GM12878 (cell line): ENCODE measurements at regions not wholly inside any gene's neighbourhood (a gene's known extent, or its start where the extent isn't known, plus 50 kb on each side); places are given as distances from the start of the nearest gene placed in this dataset.

Experiments
- ATAC-seq: fragments of 200-7000 bp; cut with Tn5 transposase; 3 replicates; pipeline ENCODE4 v1.9.1; 2020; ENCODE audit warnings: mild to moderate bottlenecking, moderate library complexity
- BruUV-seq: library from RNA; stranded (reverse); fragments of 400-500 nt; replicated peaks from 2 replicates; lab custom pipeline; 2021; lab: Mats Ljungman, UMichigan
- CTCF ChIA-PET: fragments of 300-600 bp; sonication (Branson Sonifier 250); formaldehyde crosslinking; extraction: SDS; loops from one replicate; lab custom pipeline; 2021; ENCODE audit warnings: inconsistent platforms; lab: Yijun Ruan, JAX
- POLR2A ChIA-PET: fragments of 350-600 bp; formaldehyde crosslinking; extraction: SDS; loops from one replicate; lab custom pipeline; 2021; ENCODE audit warnings: inconsistent platforms; lab: Charles Lee
- RAD21 ChIA-PET: fragments of 300-600 bp; sonication (Branson Sonifier 250); formaldehyde crosslinking; loops from one replicate; lab custom pipeline; 2023; ENCODE audit warnings: antibody characterized with exemption; ENCODE audit not compliant: unreplicated experiment; lab: Charles Lee
- SMC1A ChIA-PET: fragments of 300-600 bp; sonication (Branson Sonifier 250); formaldehyde crosslinking; loops from one replicate; lab custom pipeline; 2023; ENCODE audit not compliant: unreplicated experiment, uncharacterized antibody; lab: Charles Lee
- DNase-seq: peaks from one replicate; pipeline ENCODE4 v3.0.0-alpha.2; 2011; ENCODE audit warnings: low read depth, low spot score
- FAIRE-seq: peaks from 3 replicates; lab custom pipeline; 2011; peaks lifted over from hg19 to GRCh38; lab: Jason Lieb, UNC
- H2AFZ ChIP-seq: 2 replicates; pipeline ENCODE4 v1.6.0; 2011; ENCODE audit warnings: low read depth, low read length, control low read depth; ENCODE audit not compliant: control insufficient read depth
- H3K27ac ChIP-seq: 2 replicates; pipeline ENCODE4 v1.5.1; 2011; ENCODE audit warnings: control low read depth; ENCODE audit not compliant: control insufficient read depth, insufficient read depth
- H3K27me3 ChIP-seq, 2 experiments: replicated peaks in 1 of 2; 2 replicates each; pipeline versions ENCODE4 v1.6.0 to v1.6.1; 2011; ENCODE audit warnings: low read length in 1 of 2; ENCODE audit not compliant: control insufficient read depth in 2 of 2, insufficient read depth in 2 of 2
- H3K36me3 ChIP-seq, 2 experiments: 2 replicates each; pipeline ENCODE4 v1.5.1; 2011; ENCODE audit warnings: low read length in 1 of 2; ENCODE audit not compliant: control insufficient read depth in 2 of 2, insufficient read depth in 2 of 2
- H3K4me1 ChIP-seq: 2 replicates; pipeline ENCODE4 v1.6.1; 2011; ENCODE audit warnings: mild to moderate bottlenecking, low read length, moderate library complexity, mixed read lengths; ENCODE audit not compliant: control insufficient read depth, insufficient read depth
- H3K4me2 ChIP-seq: 2 replicates; pipeline ENCODE4 v1.6.0; 2011; ENCODE audit warnings: control low read depth; ENCODE audit not compliant: control insufficient read depth, insufficient read depth
- H3K4me3 ChIP-seq: fragments of 200-600 bp; sonication (generic); 2 replicates; pipeline ENCODE4 v1.5.1; 2016
- H3K79me2 ChIP-seq: 2 replicates; pipeline ENCODE4 v1.6.0; 2011; ENCODE audit warnings: low read length; ENCODE audit not compliant: control insufficient read depth, insufficient read depth
- H3K9ac ChIP-seq: 2 replicates; pipeline ENCODE4 v1.8.0; 2011; ENCODE audit warnings: low read length, control low read depth, mixed read lengths; ENCODE audit not compliant: control insufficient read depth, insufficient read depth
- H3K9me3 ChIP-seq: replicated peaks from 3 replicates; pipeline ENCODE4 v1.5.1; 2011; ENCODE audit warnings: mild to moderate bottlenecking, low read length; ENCODE audit not compliant: control insufficient read depth, insufficient read depth
- H4K20me1 ChIP-seq: 2 replicates; pipeline ENCODE4 v1.6.0; 2011; ENCODE audit not compliant: control insufficient read depth, insufficient read depth
- CBX5 ChIP-seq: sonication (generic); IDR thresholded peaks from 2 replicates; pipeline ENCODE4 v1.6.1; 2016; ENCODE audit warnings: low read depth, moderate library complexity, mild to moderate bottlenecking, inconsistent platforms
- CEBPZ ChIP-seq: fragments of 150-350 bp; IDR thresholded peaks from 2 replicates; pipeline ENCODE4 v1.6.1; 2016; ENCODE audit warnings: low read depth, low read length
- HCFC1 ChIP-seq: fragments of 150-350 bp; IDR thresholded peaks from 2 replicates; pipeline ENCODE4 v1.6.1; 2014; ENCODE audit warnings: low read length
- MEF2B ChIP-seq: fragments of 450-650 bp; IDR thresholded peaks from 2 replicates; pipeline ENCODE4 v1.6.1; 2018; ENCODE audit warnings: mild to moderate bottlenecking, moderate library complexity; ENCODE audit not compliant: partially characterized antibody, poor library complexity, severe bottlenecking
- NR2C1 ChIP-seq: fragments of 450-650 bp; IDR thresholded peaks from 2 replicates; pipeline ENCODE4 v1.6.1; 2017; ENCODE audit warnings: antibody characterized with exemption, mild to moderate bottlenecking, moderate library complexity
- NR2C2 ChIP-seq: IDR thresholded peaks from 2 replicates; pipeline ENCODE4 v1.6.1; 2011; ENCODE audit warnings: borderline replicate concordance, low read depth; ENCODE audit not compliant: control insufficient read depth, insufficient read length
- SIX5 ChIP-seq: IDR thresholded peaks from 2 replicates; pipeline ENCODE4 v1.6.1; 2011; ENCODE audit warnings: mild to moderate bottlenecking, low read depth, low read length, moderate library complexity; ENCODE audit not compliant: severe bottlenecking
- SPI1 ChIP-seq: IDR thresholded peaks from 2 replicates; pipeline ENCODE4 v1.6.1; 2011; ENCODE audit warnings: low read depth, mild to moderate bottlenecking, low read length, moderate library complexity, borderline replicate concordance; ENCODE audit not compliant: insufficient read depth
- TAF1 ChIP-seq: IDR thresholded peaks from 2 replicates; pipeline ENCODE4 v1.6.1; 2011; ENCODE audit warnings: mild to moderate bottlenecking, low read depth, low read length, borderline replicate concordance
- YBX1 ChIP-seq: fragments of 450-650 bp; IDR thresholded peaks from 2 replicates; pipeline ENCODE4 v1.6.1; 2016; ENCODE audit warnings: antibody characterized with exemption
- ZBED1 ChIP-seq: IDR thresholded peaks from 2 replicates; pipeline ENCODE4 v1.6.1; 2016; ENCODE audit warnings: borderline replicate concordance
- ZZZ3 ChIP-seq: IDR thresholded peaks from 2 replicates; pipeline ENCODE4 v1.6.1; 2011; ENCODE audit warnings: low read depth; ENCODE audit not compliant: control insufficient read depth, insufficient read length
- WGBS: methylation state at CpG from one replicate; pipeline ENCODE4 v1.1.6; 2016; ENCODE audit warnings: low lambda C conversion rate; ENCODE audit not compliant: insufficient replicate concordance, insufficient coverage; ENCODE audit errors: missing lambda C conversion rate; 5-methylcytosine and 5-hydroxymethylcytosine counted together
- in situ Hi-C: fragments of 300-500 bp; cut with MboI; formaldehyde crosslinking; loops from 9 replicates; pipeline ENCODE4 v1.14.3; 2018; ENCODE audit warnings: mixed read lengths
- intact Hi-C: fragments of 100-400 bp; cut with micrococcal nuclease; formaldehyde crosslinking; loops from one replicate; pipeline ENCODE4 v1.14.2; 2022; ENCODE audit not compliant: unreplicated experiment
- TF ChIP-seq, protein P1 (sequence below): IDR thresholded peaks from 2 replicates; pipeline ENCODE4 v1.6.1; 2012; ENCODE audit warnings: low read length, inconsistent platforms
- TF ChIP-seq, protein P2 (sequence below): fragments of 450-650 bp; IDR thresholded peaks from 2 replicates; pipeline ENCODE4 v1.6.1; 2018; ENCODE audit warnings: mild to moderate bottlenecking, low read depth, moderate library complexity; ENCODE audit not compliant: partially characterized antibody

GRCh38 chr4:123870216-123870876 is 473.8 kb downstream of the SPRY1 start:
- ChIA-PET CTCF (no interaction called here), RAD21 (no interaction called here), POLR2A (no interaction called here), SMC1A (no interaction called here)
- no TSS peak for BruUV-seq
- Histone ChIP-seq H3K36me3 (no peaks in the 10 kb centered on the region), H3K9me3 (no peaks in the 10 kb centered on the region), H3K27ac (no peak overlapping the region), H3K4me3 (no peak overlapping the region), H4K20me1 (no peaks in the 10 kb centered on the region), H3K4me2 (no peak overlapping the region), H3K9ac (no peak overlapping the region), H2AFZ (no peak overlapping the region), H3K79me2 (no peaks in the 10 kb centered on the region), H3K4me1 (no peaks in the 10 kb centered on the region), H3K27me3 (no peaks in the 10 kb centered on the region; a peak in 1 of 4 replicates)
- FAIRE-seq = no peak
- no peak for DNase-seq
- in situ Hi-C loops = no loop called here
- intact Hi-C loops = no loop called here
- ATAC-seq = no peak
- WGBS = 3% methylated on average over 4 of the region's 4 CpGs
- TF ChIP-seq CEBPZ (no peak), NR2C2 (no peak), NR2C1 (no peak), SPI1 (no peak), ZBED1 (no peak), SIX5 (no peak), CBX5 (no peak), ZZZ3 (no peak), HCFC1 (no peak), YBX1 (no peak), MEF2B (no peak), TAF1 (no peak)
- TF ChIP-seq, protein P1, sequence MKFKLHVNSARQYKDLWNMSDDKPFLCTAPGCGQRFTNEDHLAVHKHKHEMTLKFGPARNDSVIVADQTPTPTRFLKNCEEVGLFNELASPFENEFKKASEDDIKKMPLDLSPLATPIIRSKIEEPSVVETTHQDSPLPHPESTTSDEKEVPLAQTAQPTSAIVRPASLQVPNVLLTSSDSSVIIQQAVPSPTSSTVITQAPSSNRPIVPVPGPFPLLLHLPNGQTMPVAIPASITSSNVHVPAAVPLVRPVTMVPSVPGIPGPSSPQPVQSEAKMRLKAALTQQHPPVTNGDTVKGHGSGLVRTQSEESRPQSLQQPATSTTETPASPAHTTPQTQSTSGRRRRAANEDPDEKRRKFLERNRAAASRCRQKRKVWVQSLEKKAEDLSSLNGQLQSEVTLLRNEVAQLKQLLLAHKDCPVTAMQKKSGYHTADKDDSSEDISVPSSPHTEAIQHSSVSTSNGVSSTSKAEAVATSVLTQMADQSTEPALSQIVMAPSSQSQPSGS = no peak
- TF ChIP-seq, protein P2, sequence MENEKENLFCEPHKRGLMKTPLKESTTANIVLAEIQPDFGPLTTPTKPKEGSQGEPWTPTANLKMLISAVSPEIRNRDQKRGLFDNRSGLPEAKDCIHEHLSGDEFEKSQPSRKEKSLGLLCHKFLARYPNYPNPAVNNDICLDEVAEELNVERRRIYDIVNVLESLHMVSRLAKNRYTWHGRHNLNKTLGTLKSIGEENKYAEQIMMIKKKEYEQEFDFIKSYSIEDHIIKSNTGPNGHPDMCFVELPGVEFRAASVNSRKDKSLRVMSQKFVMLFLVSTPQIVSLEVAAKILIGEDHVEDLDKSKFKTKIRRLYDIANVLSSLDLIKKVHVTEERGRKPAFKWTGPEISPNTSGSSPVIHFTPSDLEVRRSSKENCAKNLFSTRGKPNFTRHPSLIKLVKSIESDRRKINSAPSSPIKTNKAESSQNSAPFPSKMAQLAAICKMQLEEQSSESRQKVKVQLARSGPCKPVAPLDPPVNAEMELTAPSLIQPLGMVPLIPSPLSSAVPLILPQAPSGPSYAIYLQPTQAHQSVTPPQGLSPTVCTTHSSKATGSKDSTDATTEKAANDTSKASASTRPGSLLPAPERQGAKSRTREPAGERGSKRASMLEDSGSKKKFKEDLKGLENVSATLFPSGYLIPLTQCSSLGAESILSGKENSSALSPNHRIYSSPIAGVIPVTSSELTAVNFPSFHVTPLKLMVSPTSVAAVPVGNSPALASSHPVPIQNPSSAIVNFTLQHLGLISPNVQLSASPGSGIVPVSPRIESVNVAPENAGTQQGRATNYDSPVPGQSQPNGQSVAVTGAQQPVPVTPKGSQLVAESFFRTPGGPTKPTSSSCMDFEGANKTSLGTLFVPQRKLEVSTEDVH = no peak
